HG03066 (cell line): ENCODE measurements at regions not wholly inside any gene's neighbourhood (a gene's known extent, or its start where the extent isn't known, plus 50 kb on each side); places are given as distances from the start of the nearest gene placed in this dataset.

Experiments
- ATAC-seq: cut with Tn5 transposase; IDR thresholded peaks from one replicate; pipeline ENCODE4 v1.9.1; 2021; ENCODE audit warnings: low read depth; ENCODE audit not compliant: unreplicated experiment

- ATAC-seq = no peak
Measured at GRCh38 chr3:118036215-118036614, 998.4 kb downstream of the IGSF11 start.

- no peak for ATAC-seq
Measured at GRCh38 chr3:118055381-118055780, 979.3 kb downstream of the IGSF11 start.

- no peak for ATAC-seq
Measured at GRCh38 chr3:118057086-118057485, 977.6 kb downstream of the IGSF11 start.

- ATAC-seq = no peak
Measured at GRCh38 chr3:118059096-118059495, 975.5 kb downstream of the IGSF11 start.

GRCh38 chr3:118067439-118067838 lies 967.2 kb downstream of the IGSF11 start:
- ATAC-seq = no peak

- no peak for ATAC-seq
Measured at GRCh38 chr3:118075873-118076272, 958.8 kb downstream of the IGSF11 start.

GRCh38 chr3:118077332-118077731 lies 957.3 kb downstream of the IGSF11 start:
- no peak for ATAC-seq

- no peak for ATAC-seq
Measured at GRCh38 chr3:118080889-118081288, 953.8 kb downstream of the IGSF11 start.

GRCh38 chr3:118088696-118089095 lies 946.0 kb downstream of the IGSF11 start:
- no peak for ATAC-seq

- no peak for ATAC-seq
Measured at GRCh38 chr3:118089563-118089962, 945.1 kb downstream of the IGSF11 start.

- ATAC-seq = no peak
Measured at GRCh38 chr3:118097226-118097625, 937.4 kb downstream of the IGSF11 start.

GRCh38 chr3:118097660-118098059 lies 937.0 kb downstream of the IGSF11 start:
- ATAC-seq = no peak

- no peak for ATAC-seq
Measured at GRCh38 chr3:118098827-118099226, 935.8 kb downstream of the IGSF11 start.

GRCh38 chr3:118101891-118102290 lies 932.8 kb downstream of the IGSF11 start:
- no peak for ATAC-seq

GRCh38 chr3:118102737-118103136 lies 931.9 kb downstream of the IGSF11 start:
- no peak for ATAC-seq

GRCh38 chr3:118108201-118108600 lies 926.4 kb downstream of the IGSF11 start:
- ATAC-seq = no peak

GRCh38 chr3:118108769-118109168 lies 925.9 kb downstream of the IGSF11 start:
- ATAC-seq = no peak

- ATAC-seq = no peak
Measured at GRCh38 chr3:118110211-118110610, 924.4 kb downstream of the IGSF11 start.

- ATAC-seq = no peak
Measured at GRCh38 chr3:118116991-118117390, 917.7 kb downstream of the IGSF11 start.

GRCh38 chr3:118126751-118127150 lies 907.9 kb downstream of the IGSF11 start:
- ATAC-seq = no peak

- no peak for ATAC-seq
Measured at GRCh38 chr3:118127992-118128391, 906.7 kb downstream of the IGSF11 start.

GRCh38 chr3:118128886-118129285 lies 905.8 kb downstream of the IGSF11 start:
- ATAC-seq = no peak

- ATAC-seq = no peak
Measured at GRCh38 chr3:118137778-118138177, 896.9 kb downstream of the IGSF11 start.
